ENCODE measurements at regions not wholly inside any gene's neighbourhood (a gene's known extent, or its start where the extent isn't known, plus 50 kb on each side); places are given as distances from the start of the nearest gene placed in this dataset.

- Histone ChIP-seq H3K9ac (ENCODE audit: low read length) (no peak overlapping the region), H3K27me3 (replicated peaks in 1 of 4; ENCODE audit: control extremely low read depth in 1 of 4, control insufficient read depth in 3 of 4, insufficient read depth in 4 of 4, low read length in 3 of 4) (no peaks in the 10 kb centered on the region), H3K79me2 (ENCODE audit: control insufficient read depth, insufficient read depth, low read length) (no peaks in the 10 kb centered on the region), H4K20me1 (ENCODE audit: control insufficient read depth, insufficient read depth, low read length, poor library complexity, severe bottlenecking) (no peaks in the 10 kb centered on the region), H3K4me1 (ENCODE audit: control insufficient read depth in 2 of 2, insufficient read depth in 2 of 2, low read length in 2 of 2) (no peaks in the 10 kb centered on the region), H3K36me3 (replicated peaks in 1 of 2; ENCODE audit: control extremely low read depth in 1 of 2, control insufficient read depth in 1 of 2, extremely low read depth in 1 of 2, insufficient read depth in 2 of 2, low read length in 1 of 2) (no peaks in the 10 kb centered on the region), H3K4me3 (ENCODE audit: control extremely low read depth in 1 of 5, extremely low read depth in 1 of 5, insufficient read depth in 1 of 5, low read depth in 2 of 5, low read length in 4 of 5) (no peak overlapping the region), H3K4me2 (replicated peaks; ENCODE audit: low read depth, low read length, poor library complexity, severe bottlenecking) (no peak overlapping the region), H3K27ac (ENCODE audit: low read length in 2 of 2) (no peak overlapping the region), H3K9me3 (ENCODE audit: control extremely low read depth in 1 of 3, control insufficient read depth in 2 of 3, insufficient read depth in 1 of 3, low read length in 2 of 3) (no peaks in the 10 kb centered on the region), H2AFZ (ENCODE audit: insufficient read depth, low read depth, low read length, poor library complexity, severe bottlenecking) (no peak overlapping the region)
- no peak for ATAC-seq (ENCODE audit: low read depth)
- 80% methylated on average over 1 of the region's 2 CpGs for WGBS (ENCODE audit: insufficient coverage)
- ChIA-PET CTCF (no interaction called here), POLR2A (no interaction called here)
- Mint-ChIP-seq H3K27ac (no peak overlapping the region), H3K9me3 (ENCODE audit: insufficient read depth) (no peaks in the 10 kb centered on the region), H3K4me1 (no peaks in the 10 kb centered on the region), H3K4me3 (no peak overlapping the region), H3K27me3 (peaks cover 6% of the 10 kb centered on the region)
- intact Hi-C loops (cut with micrococcal nuclease) = no loop called here
- no peak for TF ChIP-seq EZH2 (IDR thresholded peaks at IDR 0.05; ENCODE audit: borderline replicate concordance, insufficient read depth, low read depth, low read length, poor library complexity, severe bottlenecking)
- TF ChIP-seq, protein P1, sequence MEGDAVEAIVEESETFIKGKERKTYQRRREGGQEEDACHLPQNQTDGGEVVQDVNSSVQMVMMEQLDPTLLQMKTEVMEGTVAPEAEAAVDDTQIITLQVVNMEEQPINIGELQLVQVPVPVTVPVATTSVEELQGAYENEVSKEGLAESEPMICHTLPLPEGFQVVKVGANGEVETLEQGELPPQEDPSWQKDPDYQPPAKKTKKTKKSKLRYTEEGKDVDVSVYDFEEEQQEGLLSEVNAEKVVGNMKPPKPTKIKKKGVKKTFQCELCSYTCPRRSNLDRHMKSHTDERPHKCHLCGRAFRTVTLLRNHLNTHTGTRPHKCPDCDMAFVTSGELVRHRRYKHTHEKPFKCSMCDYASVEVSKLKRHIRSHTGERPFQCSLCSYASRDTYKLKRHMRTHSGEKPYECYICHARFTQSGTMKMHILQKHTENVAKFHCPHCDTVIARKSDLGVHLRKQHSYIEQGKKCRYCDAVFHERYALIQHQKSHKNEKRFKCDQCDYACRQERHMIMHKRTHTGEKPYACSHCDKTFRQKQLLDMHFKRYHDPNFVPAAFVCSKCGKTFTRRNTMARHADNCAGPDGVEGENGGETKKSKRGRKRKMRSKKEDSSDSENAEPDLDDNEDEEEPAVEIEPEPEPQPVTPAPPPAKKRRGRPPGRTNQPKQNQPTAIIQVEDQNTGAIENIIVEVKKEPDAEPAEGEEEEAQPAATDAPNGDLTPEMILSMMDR (IDR thresholded peaks at IDR 0.05) = no peak
- no peak for DNase-seq
Observed at GRCh38 chr9:3751125-3751758, 225.4 kb upstream of the RFX3 start.

DNA sequence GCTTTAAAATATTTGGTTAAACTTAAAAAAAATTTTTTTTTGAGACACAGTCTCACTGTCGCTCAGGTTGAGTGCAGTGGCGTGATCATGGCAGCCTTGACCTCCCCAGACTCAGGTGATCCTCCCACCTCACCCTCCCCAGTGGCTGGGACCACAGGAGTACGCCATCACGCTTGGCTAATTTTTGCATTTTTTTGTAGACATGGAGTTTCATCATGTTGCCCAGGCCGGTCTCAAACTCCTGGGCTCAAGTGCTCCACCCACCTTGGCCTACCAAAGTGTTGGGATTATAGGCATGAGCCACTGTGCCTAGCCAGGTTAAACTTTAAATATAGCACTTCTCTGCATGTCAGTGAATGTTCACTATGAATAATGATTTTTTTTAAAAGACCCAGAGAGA lies 224.5 kb upstream of the RFX3 start:
- Histone ChIP-seq H3K4me3 (ENCODE audit: control extremely low read depth in 1 of 5, extremely low read depth in 1 of 5, insufficient read depth in 1 of 5, low read depth in 2 of 5, low read length in 4 of 5) (no peak overlapping the region), H2AFZ (ENCODE audit: insufficient read depth, low read depth, low read length, poor library complexity, severe bottlenecking) (no peak overlapping the region), H3K79me2 (ENCODE audit: control insufficient read depth, insufficient read depth, low read length) (no peaks in the 10 kb centered on the region), H3K27ac (ENCODE audit: low read length in 2 of 2) (no peak overlapping the region), H3K9me3 (ENCODE audit: control extremely low read depth in 1 of 3, control insufficient read depth in 2 of 3, insufficient read depth in 1 of 3, low read length in 2 of 3) (no peaks in the 10 kb centered on the region), H3K36me3 (replicated peaks in 1 of 2; ENCODE audit: control extremely low read depth in 1 of 2, control insufficient read depth in 1 of 2, extremely low read depth in 1 of 2, insufficient read depth in 2 of 2, low read length in 1 of 2) (no peaks in the 10 kb centered on the region), H4K20me1 (ENCODE audit: control insufficient read depth, insufficient read depth, low read length, poor library complexity, severe bottlenecking) (no peaks in the 10 kb centered on the region), H3K9ac (ENCODE audit: low read length) (no peak overlapping the region), H3K4me2 (replicated peaks; ENCODE audit: low read depth, low read length, poor library complexity, severe bottlenecking) (no peak overlapping the region), H3K4me1 (ENCODE audit: control insufficient read depth in 2 of 2, insufficient read depth in 2 of 2, low read length in 2 of 2) (no peaks in the 10 kb centered on the region), H3K27me3 (replicated peaks in 1 of 4; ENCODE audit: control extremely low read depth in 1 of 4, control insufficient read depth in 3 of 4, insufficient read depth in 4 of 4, low read length in 3 of 4) (no peaks in the 10 kb centered on the region)
- ATAC-seq (ENCODE audit: low read depth) (no peak), DNase-seq (no peak)
- 65% methylated on average over 4 of the region's 5 CpGs for WGBS (ENCODE audit: insufficient coverage)
- H3K27ac Mint-ChIP-seq = no peak overlapping the region
- TF ChIP-seq EZH2 (IDR thresholded peaks at IDR 0.05; ENCODE audit: borderline replicate concordance, insufficient read depth, low read depth, low read length, poor library complexity, severe bottlenecking) = no peak
- TF ChIP-seq, protein P1 (IDR thresholded peaks at IDR 0.05) = no peak
- H3K9me3 Mint-ChIP-seq (ENCODE audit: insufficient read depth) = no peaks in the 10 kb centered on the region
- no peaks in the 10 kb centered on the region for H3K4me1 Mint-ChIP-seq
- POLR2A ChIA-PET = no interaction called here
- H3K4me3 Mint-ChIP-seq = no peak overlapping the region
- intact Hi-C loops (cut with micrococcal nuclease) = no loop called here
- CTCF ChIA-PET = no interaction called here
- H3K27me3 Mint-ChIP-seq = peaks cover 8% of the 10 kb centered on the region

All from B cell (primary cell).